ENCODE measurements at regions not wholly inside any gene's neighbourhood (a gene's known extent, or its start where the extent isn't known, plus 50 kb on each side); places are given as distances from the start of the nearest gene placed in this dataset.
A peak's percentile ranks its signal among the peaks of the same experiment; 100 is the strongest.

GRCh38 chr6:26301638-26302037, 63.4 kb upstream of the BTN3A2 start:
- in situ Hi-C loops (cut with HindIII; ENCODE audit: low pct_ligation_motif_present, low sequenced_read_pairs), result no loop called here
- H3K4me3 ChIP-seq (ENCODE audit: low read depth, low read length), result no peak overlapping the region
- H3K27me3 ChIP-seq (replicated peaks), result no peaks in the 10 kb centered on the region
- TF ChIP-seq CTCF (IDR thresholded peaks at IDR 0.05; ENCODE audit: low read depth, low read length, missing control alignments), result no peak
- H3K27ac ChIP-seq, result no peak overlapping the region
- H3K36me3 ChIP-seq (replicated peaks), result no peaks in the 10 kb centered on the region
- no peak for DNase-seq

- no peak for DNase-seq
- H3K27me3 ChIP-seq (replicated peaks), result no peaks in the 10 kb centered on the region
- no peak overlapping the region for H3K4me3 ChIP-seq (ENCODE audit: low read depth, low read length)
- TF ChIP-seq CTCF (IDR thresholded peaks at IDR 0.05; ENCODE audit: low read depth, low read length, missing control alignments), result no peak
- in situ Hi-C loops (cut with HindIII; ENCODE audit: low pct_ligation_motif_present, low sequenced_read_pairs), result no loop called here
- H3K27ac ChIP-seq, result no peak overlapping the region
- H3K36me3 ChIP-seq (replicated peaks), result no peaks in the 10 kb centered on the region
Measured at GRCh38 chr6:26302941-26303559, 61.9 kb upstream of the BTN3A2 start.

GRCh38 chr6:26304213-26304796, 60.7 kb upstream of the BTN3A2 start:
- Histone ChIP-seq H3K36me3 (replicated peaks) (no peaks in the 10 kb centered on the region), H3K27ac (peak overlapping the region; percentile 62), H3K4me3 (ENCODE audit: low read depth, low read length) (peak overlapping the region; percentile 57), H3K27me3 (replicated peaks) (no peaks in the 10 kb centered on the region)
- TF ChIP-seq CTCF (IDR thresholded peaks at IDR 0.05; ENCODE audit: low read depth, low read length, missing control alignments), result no peak
- in situ Hi-C loops (cut with HindIII; ENCODE audit: low pct_ligation_motif_present, low sequenced_read_pairs), result no loop called here
- no peak for DNase-seq

GRCh38 chr6:26304797-26305640, 60.0 kb upstream of the BTN3A2 start:
- Histone ChIP-seq H3K27ac (peak overlapping the region; percentile 62), H3K4me3 (ENCODE audit: low read depth, low read length) (peak overlapping the region; percentile 57), H3K36me3 (replicated peaks) (no peaks in the 10 kb centered on the region), H3K27me3 (replicated peaks) (no peaks in the 10 kb centered on the region)
- in situ Hi-C loops (cut with HindIII; ENCODE audit: low pct_ligation_motif_present, low sequenced_read_pairs), result no loop called here
- TF ChIP-seq CTCF (IDR thresholded peaks at IDR 0.05; ENCODE audit: low read depth, low read length, missing control alignments), result no peak
- DNase-seq, result peak; percentile 91

- Histone ChIP-seq H3K27me3 (replicated peaks) (no peaks in the 10 kb centered on the region), H3K4me3 (ENCODE audit: low read depth, low read length) (no peak overlapping the region), H3K27ac (no peak overlapping the region), H3K36me3 (replicated peaks) (no peaks in the 10 kb centered on the region)
- no peak for TF ChIP-seq CTCF (IDR thresholded peaks at IDR 0.05; ENCODE audit: low read depth, low read length, missing control alignments)
- in situ Hi-C loops (cut with HindIII; ENCODE audit: low pct_ligation_motif_present, low sequenced_read_pairs), result no loop called here
- DNase-seq, result no peak
Measured at GRCh38 chr6:26305641-26305969, 59.4 kb upstream of the BTN3A2 start.
